K562 (cell line): ENCODE measurements at regions not wholly inside any gene's neighbourhood (a gene's known extent, or its start where the extent isn't known, plus 50 kb on each side); places are given as distances from the start of the nearest gene placed in this dataset.

Experiments
- ATAC-seq: fragments of 200-7000 bp; cut with Tn5 transposase; 3 replicates; pipeline ENCODE4 v1.9.1; 2020; ENCODE audit warnings: moderate library complexity
- BruUV-seq: library from RNA; stranded (reverse); fragments of 400-500 nt; replicated peaks from 2 replicates; lab custom pipeline; 2021; lab: Mats Ljungman, UMichigan
- CTCF ChIA-PET: fragments of 300-600 bp; formaldehyde crosslinking; extraction: SDS; loops from one replicate; lab custom pipeline; 2021; ENCODE audit warnings: low intra/inter-chr PET ratio; lab: Yijun Ruan, JAX
- POLR2A ChIA-PET: fragments of 300-600, 350-650 bp; sonication (Branson Sonifier 250); formaldehyde crosslinking; extraction: SDS; loops from one replicate; lab custom pipeline; 2021; ENCODE audit warnings: antibody characterized with exemption, inconsistent platforms; lab: Yijun Ruan, JAX
- DNase-seq, 4 experiments: peaks; one replicate each; pipeline versions ENCODE4 v3.0.0 to v3.0.0-alpha.2; 2011 to 2018; ENCODE audit warnings: low spot score in 3 of 4, mixed read lengths in 3 of 4; ENCODE audit errors: extremely low read depth in 1 of 4
- FAIRE-seq: peaks from 2 replicates; lab custom pipeline; 2011; peaks lifted over from hg19 to GRCh38; lab: Jason Lieb, UNC
- H2AFZ ChIP-seq: 2 replicates; pipeline ENCODE4 v1.6.0; 2011; ENCODE audit warnings: low read depth, low read length, control low read depth, inconsistent platforms
- H3K27ac ChIP-seq: fragments of 200-600 bp; 3 replicates; pipeline ENCODE4 v1.8.0; 2011; ENCODE audit warnings: low read depth, mild to moderate bottlenecking, control low read depth, inconsistent platforms, low read length, moderate library complexity, mixed read lengths; ENCODE audit errors: extremely low read depth
- H3K27me3 ChIP-seq, 2 experiments: fragments of 300-600 bp in 1 of 2; 2 replicates in 1 of 2; 3 replicates in 1 of 2; pipeline versions ENCODE4 v1.6.0 to v1.8.0; 2011; ENCODE audit warnings: inconsistent platforms in 2 of 2, low read length in 2 of 2, mild to moderate bottlenecking in 1 of 2, mixed read lengths in 1 of 2, moderate library complexity in 1 of 2; ENCODE audit not compliant: control insufficient read depth in 2 of 2, insufficient read depth in 2 of 2
- H3K36me3 ChIP-seq: fragments of 300-600 bp; 3 replicates; pipeline ENCODE4 v1.8.0; 2011; ENCODE audit warnings: mild to moderate bottlenecking, low read length, inconsistent platforms; ENCODE audit not compliant: control insufficient read depth, insufficient read depth
- H3K4me1 ChIP-seq, 2 experiments: fragments of 200-600 bp in 1 of 2; replicated peaks in 1 of 2; 2 replicates in 1 of 2; 3 replicates in 1 of 2; pipeline versions ENCODE4 v1.5.1 to v1.8.0; 2011; ENCODE audit warnings: inconsistent platforms in 2 of 2, low read length in 2 of 2, mild to moderate bottlenecking in 1 of 2, mixed read lengths in 1 of 2, moderate library complexity in 1 of 2; ENCODE audit not compliant: control insufficient read depth in 2 of 2, insufficient read depth in 2 of 2
- H3K4me2 ChIP-seq: 2 replicates; pipeline ENCODE4 v1.6.1; 2011; ENCODE audit warnings: low read length, control low read depth, inconsistent platforms, mixed read lengths; ENCODE audit not compliant: insufficient read depth
- H3K4me3 ChIP-seq: fragments of 200-600 bp; sonication (generic), shearing (Covaris generic); 2 replicates; pipeline ENCODE4 v1.5.1; 2016; ENCODE audit warnings: control low read depth, inconsistent platforms
- H3K79me2 ChIP-seq: fragments of 200-600 bp; 3 replicates; pipeline ENCODE4 v1.8.0; 2011; ENCODE audit warnings: low read length, inconsistent platforms; ENCODE audit not compliant: control insufficient read depth, insufficient read depth
- H3K9ac ChIP-seq, 2 experiments: 2 replicates each; pipeline versions ENCODE4 v1.6.0 to v1.6.1; 2011; ENCODE audit warnings: low read depth in 2 of 2, low read length in 2 of 2, control low read depth in 1 of 2, inconsistent platforms in 1 of 2, mild to moderate bottlenecking in 1 of 2, mixed read lengths in 1 of 2; ENCODE audit not compliant: insufficient read depth in 1 of 2
- H3K9me1 ChIP-seq: one replicate; pipeline ENCODE4 v1.6.0; 2011; ENCODE audit warnings: inconsistent platforms, mild to moderate bottlenecking, low read length, moderate library complexity; ENCODE audit not compliant: control insufficient read depth, insufficient read depth
- H3K9me3 ChIP-seq: replicated peaks from 2 replicates; pipeline ENCODE4 v1.5.1; 2011; ENCODE audit warnings: low read depth, low read length, inconsistent platforms; ENCODE audit not compliant: control insufficient read depth, insufficient read depth
- H4K20me1 ChIP-seq: replicated peaks from 2 replicates; pipeline ENCODE4 v1.6.1; 2011; ENCODE audit warnings: low read length, inconsistent platforms, mixed read lengths; ENCODE audit not compliant: control insufficient read depth, insufficient read depth
- CREB3 ChIP-seq: fragments of 450-650 bp; conservative IDR thresholded peaks from 2 replicates; pipeline ENCODE4 v1.6.1; 2016; ENCODE audit warnings: missing genetic modification characterization, low read depth, mild to moderate bottlenecking, missing compliant biosample characterization, moderate library complexity
- E2F4 ChIP-seq: sonication (generic); formaldehyde crosslinking; IDR thresholded peaks from 2 replicates; pipeline ENCODE4 v1.8.0; 2022; ENCODE audit warnings: mild to moderate bottlenecking, low read depth, missing genetic modification reagents
- EP300 ChIP-seq: IDR thresholded peaks from 2 replicates; pipeline ENCODE4 v1.6.1; 2012; ENCODE audit warnings: low read length, improper control_type of control experiment
- FIP1L1 ChIP-seq: fragments of 200-400 bp; formaldehyde crosslinking; IDR thresholded peaks from 2 replicates; pipeline ENCODE4 v1.6.1; 2018; ENCODE audit warnings: mild to moderate bottlenecking, low read depth, low read length; ENCODE audit not compliant: poor library complexity, severe bottlenecking
- IRF9 ChIP-seq: fragments of 450-650 bp; IDR thresholded peaks from 2 replicates; pipeline ENCODE4 v1.6.1; 2016; ENCODE audit warnings: missing biosample characterization, missing genetic modification characterization
- KLF16 ChIP-seq: IDR thresholded peaks from 2 replicates; pipeline ENCODE4 v1.6.1; 2016; ENCODE audit warnings: antibody characterized with exemption
- MAX ChIP-seq: sonication (generic); formaldehyde crosslinking; IDR thresholded peaks from 2 replicates; pipeline ENCODE4 v1.9.0; 2022; ENCODE audit warnings: mild to moderate bottlenecking, missing genetic modification reagents
- MBD1 ChIP-seq: fragments of 250-450 bp; sonication (Bioruptor Pico); IDR thresholded peaks from 2 replicates; pipeline ENCODE4 v1.8.0; 2022; ENCODE audit warnings: inconsistent platforms
- NR0B1 ChIP-seq: fragments of 450-650 bp; IDR thresholded peaks from one replicate; pipeline ENCODE4 v1.6.1; 2018; ENCODE audit warnings: mild to moderate bottlenecking, moderate library complexity; ENCODE audit not compliant: partially characterized antibody
- NR2C2 ChIP-seq, 2 experiments: fragments of 200-800 bp in 1 of 2; sonication (Bioruptor generic) in 1 of 2; sonication (generic) in 1 of 2; formaldehyde crosslinking in 1 of 2; IDR thresholded peaks; 2 replicates each; pipeline versions ENCODE4 v1.6.1 to v1.8.0; 2016 to 2022; ENCODE audit warnings: mild to moderate bottlenecking in 1 of 2, missing compliant biosample characterization in 1 of 2, missing genetic modification characterization in 1 of 2, missing genetic modification reagents in 1 of 2
- RNF2 ChIP-seq: sonication (generic); IDR thresholded peaks from 2 replicates; pipeline ENCODE4 v1.6.1; 2016
- SNRNP70 ChIP-seq: fragments of 200-400 bp; formaldehyde crosslinking; optimal IDR thresholded peaks from 2 replicates; pipeline ENCODE3; 2017; ENCODE audit warnings: low read depth, low read length
- ZNF165 ChIP-seq: fragments of 250-450 bp; sonication (Bioruptor Pico); IDR thresholded peaks from 2 replicates; pipeline ENCODE4 v1.4.0; 2020; ENCODE audit warnings: borderline replicate concordance
- ZNF583 ChIP-seq: fragments of 250-450 bp; sonication (Bioruptor Pico); IDR thresholded peaks from 2 replicates; pipeline ENCODE4 v1.4.0; 2020
- WGBS: fragments of 100-300 bp; shearing (Covaris generic); methylation state at CpG from one replicate; pipeline ENCODE4 v1.1.6; 2016; ENCODE audit warnings: low coverage, mixed read lengths; ENCODE audit not compliant: insufficient coverage; ENCODE audit errors: missing lambda C conversion rate; 5-methylcytosine and 5-hydroxymethylcytosine counted together
- in situ Hi-C: fragments of 300-500 bp; cut with MboI; formaldehyde crosslinking; loops from 4 replicates; pipeline ENCODE4 v1.15.0; 2018; ENCODE audit warnings: inconsistent platforms, mixed read lengths
- intact Hi-C: fragments of 100-400 bp; cut with micrococcal nuclease; formaldehyde crosslinking; loops from 2 replicates; pipeline ENCODE4 v1.14.2; 2022

- TF ChIP-seq MAX (CRISPR knock-in tag) (no peak), KLF16 (no peak)
Observed at GRCh38 chr15:95261546-95261945, 1030.2 kb downstream of the MCTP2 start (continued).

- WGBS, result 0% methylated on average over 6 of the region's 6 CpGs
- no peak for ATAC-seq
- in situ Hi-C loops, result loop anchor here (10.0 kb wide), 1 partner anchor 1973 kb away; no protein-coding TSS in a partner anchor
- Histone ChIP-seq H3K79me2 (no peaks in the 10 kb centered on the region), H3K9ac (no peak overlapping the region), H3K4me1 (peaks cover 0 to 4% of the 10 kb centered on the region in 2 experiments; a peak in 3 of 5 replicates), H2AFZ (no peak overlapping the region), H3K27me3 (peaks cover 2% of the 10 kb centered on the region in 2 experiments; a peak in 2 of 5 replicates), H3K9me3 (no peaks in the 10 kb centered on the region), H3K27ac (no peak overlapping the region), H3K4me2 (no peak overlapping the region), H3K4me3 (no peak overlapping the region), H4K20me1 (no peaks in the 10 kb centered on the region), H3K9me1 (no peaks in the 10 kb centered on the region), H3K36me3 (no peaks in the 10 kb centered on the region)
- ChIA-PET CTCF (no interaction called here), POLR2A (interaction anchor here (1.0 kb wide), 1 partner anchor 10 kb away, joined by 3 read pairs; no protein-coding TSS in a partner anchor)
- no peak for FAIRE-seq
- DNase-seq, result no peak
- intact Hi-C loops, result loop anchor here (5.0 kb wide), 1 partner anchor 1975 kb away; no protein-coding TSS in a partner anchor
- no TSS peak for BruUV-seq
- TF ChIP-seq CREB3 (tag) (no peak), NR2C2 (CRISPR knock-in tag; IDR thresholded peaks at IDR 0.05) (no peak), NR2C2 (tag; IDR thresholded peaks at IDR 0.05) (no peak), EP300 (no peak), IRF9 (tag) (no peak), RNF2 (no peak), MBD1 (CRISPR knock-in tag) (no peak), NR0B1 (no peak), ZNF583 (CRISPR knock-in tag) (no peak), ZNF165 (CRISPR knock-in tag) (no peak), SNRNP70 (no peak), E2F4 (CRISPR knock-in tag) (no peak), FIP1L1 (no peak)
Observed at GRCh38 chr15:95261968-95262367, 1030.6 kb downstream of the MCTP2 start.
